OCI-LY7 (cell line): ENCODE measurements at regions not wholly inside any gene's neighbourhood (a gene's known extent, or its start where the extent isn't known, plus 50 kb on each side); places are given as distances from the start of the nearest gene placed in this dataset.

Experiments
- BruUV-seq: library from RNA; stranded (reverse); fragments of 400-500 nt; replicated peaks from 2 replicates; lab custom pipeline; 2021; lab: Mats Ljungman, UMichigan
- CTCF ChIA-PET: fragments of 300-600 bp; sonication (Branson Sonifier 250); formaldehyde crosslinking; loops from one replicate; lab custom pipeline; 2022; ENCODE audit warnings: antibody characterized with exemption; ENCODE audit not compliant: unreplicated experiment; lab: Charles Lee
- POLR2A ChIA-PET: fragments of 300-600 bp; sonication (Branson Sonifier 250); formaldehyde crosslinking; loops from one replicate; lab custom pipeline; 2022; ENCODE audit warnings: antibody characterized with exemption; lab: Charles Lee
- DNase-seq: peaks from one replicate; pipeline ENCODE4 v3.0.0-alpha.2; 2015; ENCODE audit warnings: low spot score
- H2AFZ ChIP-seq: fragments of 200-600 bp; sonication (generic), shearing (Covaris generic); 2 replicates; pipeline ENCODE4 v1.6.1; 2014; ENCODE audit warnings: mild to moderate bottlenecking, antibody characterized with exemption, low read length, moderate library complexity
- H3K27ac ChIP-seq: fragments of 200-600 bp; sonication (generic); 2 replicates; pipeline ENCODE4 v1.5.1; 2014; ENCODE audit warnings: mixed run types, low read depth, mild to moderate bottlenecking, moderate library complexity, low read length, inconsistent platforms; ENCODE audit not compliant: poor library complexity, severe bottlenecking
- H3K36me3 ChIP-seq: fragments of 200-600 bp; sonication (generic); 2 replicates; pipeline ENCODE4 v1.6.1; 2014; ENCODE audit warnings: mild to moderate bottlenecking, antibody characterized with exemption, low read length, moderate library complexity, mixed read lengths; ENCODE audit not compliant: insufficient read depth
- H3K4me1 ChIP-seq: fragments of 200-600 bp; sonication (generic); 2 replicates; pipeline ENCODE4 v1.5.1; 2014; ENCODE audit warnings: mild to moderate bottlenecking, low read length; ENCODE audit not compliant: insufficient read depth, poor library complexity, severe bottlenecking
- H3K4me2 ChIP-seq: fragments of 200-600 bp; sonication (generic); 2 replicates; pipeline ENCODE4 v1.6.1; 2014; ENCODE audit warnings: mild to moderate bottlenecking, low read length
- H3K4me3 ChIP-seq: fragments of 200-600 bp; sonication (generic); 2 replicates; pipeline ENCODE4 v1.5.1; 2014; ENCODE audit warnings: mild to moderate bottlenecking, low read depth, low read length; ENCODE audit not compliant: poor library complexity, severe bottlenecking
- H3K79me2 ChIP-seq: fragments of 200-600 bp; sonication (generic); 2 replicates; pipeline ENCODE4 v1.6.1; 2016; ENCODE audit warnings: low read depth, mild to moderate bottlenecking, low read length, moderate library complexity, mixed read lengths; ENCODE audit not compliant: insufficient read depth
- H3K9me2 ChIP-seq: fragments of 200-600 bp; sonication (generic); 2 replicates; pipeline ENCODE4 v1.6.1; 2016; ENCODE audit warnings: mild to moderate bottlenecking, low read length, mixed read lengths; ENCODE audit not compliant: insufficient read depth
- H3K9me3 ChIP-seq: fragments of 200-600 bp; sonication (generic); 2 replicates; pipeline ENCODE4 v1.6.1; 2014; ENCODE audit warnings: mild to moderate bottlenecking, mixed run types, low read length, mixed read lengths
- H4K20me1 ChIP-seq: fragments of 200-600 bp; sonication (generic); 2 replicates; pipeline ENCODE4 v1.6.1; 2014; ENCODE audit warnings: mild to moderate bottlenecking, antibody characterized with exemption, low read length, moderate library complexity, mixed read lengths; ENCODE audit not compliant: insufficient read depth
- CTCF ChIP-seq: fragments of 200-600 bp; sonication (generic); conservative IDR thresholded peaks from 2 replicates; pipeline ENCODE4 v1.5.1; 2014; ENCODE audit warnings: mild to moderate bottlenecking, antibody characterized with exemption, low read length, moderate library complexity, mixed read lengths
- EZH2phosphoT487 ChIP-seq: fragments of 200-600 bp; sonication (generic); IDR thresholded peaks from 2 replicates; pipeline ENCODE4 v1.6.1; 2018; ENCODE audit warnings: low read depth, borderline replicate concordance, mild to moderate bottlenecking, mixed run types, antibody characterized with exemption, low read length, moderate library complexity, mixed read lengths
- intact Hi-C: fragments of 100-400 bp; cut with micrococcal nuclease; formaldehyde crosslinking; loops from one replicate; pipeline ENCODE4 v1.10.0; 2022; ENCODE audit not compliant: unreplicated experiment

GRCh38 chr19:16019691-16020448, 56.4 kb upstream of the TPM4 start:
- Histone ChIP-seq H4K20me1 (no peaks in the 10 kb centered on the region), H3K79me2 (no peaks in the 10 kb centered on the region), H3K4me1 (no peaks in the 10 kb centered on the region), H3K9me2 (no peaks in the 10 kb centered on the region), H3K36me3 (no peaks in the 10 kb centered on the region), H3K27ac (no peak overlapping the region), H3K4me3 (no peak overlapping the region), H3K4me2 (no peak overlapping the region), H3K9me3 (no peaks in the 10 kb centered on the region), H2AFZ (no peak overlapping the region)
- no peak for DNase-seq
- ChIA-PET CTCF (no interaction called here), POLR2A (no interaction called here)
- intact Hi-C loops: no loop called here
- BruUV-seq: no TSS peak
- no peak for TF ChIP-seq EZH2phosphoT487
- TF ChIP-seq CTCF: no peak

GRCh38 chr19:16021796-16022195, 54.5 kb upstream of the TPM4 start:
- POLR2A ChIA-PET: interaction anchor here (0.6 kb wide), 1 partner anchor 121 kb away, joined by 5 read pairs; no protein-coding TSS in a partner anchor
- intact Hi-C loops: no loop called here
- H3K27ac ChIP-seq: no peak overlapping the region
- H3K4me3 ChIP-seq: no peak overlapping the region
- TF ChIP-seq EZH2phosphoT487 (no peak), CTCF (no peak)
- BruUV-seq: no TSS peak
- DNase-seq: no peak
- no peaks in the 10 kb centered on the region for H3K9me3 ChIP-seq
- no peaks in the 10 kb centered on the region for H3K4me1 ChIP-seq
- no peak overlapping the region for H3K4me2 ChIP-seq
- no peaks in the 10 kb centered on the region for H3K9me2 ChIP-seq
- no peaks in the 10 kb centered on the region for H4K20me1 ChIP-seq
- no peaks in the 10 kb centered on the region for H3K79me2 ChIP-seq
- no peak overlapping the region for H2AFZ ChIP-seq
- CTCF ChIA-PET: no interaction called here
- no peaks in the 10 kb centered on the region for H3K36me3 ChIP-seq

GRCh38 chr19:16022251-16022650, 54.0 kb upstream of the TPM4 start:
- no peaks in the 10 kb centered on the region for H3K36me3 ChIP-seq
- no peak overlapping the region for H3K4me2 ChIP-seq
- POLR2A ChIA-PET: interaction anchor here (0.6 kb wide), 1 partner anchor 121 kb away, joined by 5 read pairs; no protein-coding TSS in a partner anchor
- TF ChIP-seq CTCF: no peak
- no peak for TF ChIP-seq EZH2phosphoT487
- no peak overlapping the region for H2AFZ ChIP-seq
- no peaks in the 10 kb centered on the region for H3K9me3 ChIP-seq
- CTCF ChIA-PET: no interaction called here
- no TSS peak for BruUV-seq
- intact Hi-C loops: no loop called here
- no peaks in the 10 kb centered on the region for H3K9me2 ChIP-seq
- H3K27ac ChIP-seq: no peak overlapping the region
- DNase-seq: no peak
- H3K79me2 ChIP-seq: no peaks in the 10 kb centered on the region
- no peak overlapping the region for H3K4me3 ChIP-seq
- H3K4me1 ChIP-seq: no peaks in the 10 kb centered on the region
- H4K20me1 ChIP-seq: no peaks in the 10 kb centered on the region
